Amniotic epithelial cell (primary cell): ENCODE measurements at regions not wholly inside any gene's neighbourhood (a gene's known extent, or its start where the extent isn't known, plus 50 kb on each side); places are given as distances from the start of the nearest gene placed in this dataset.
"Not testable (repeated sequence)": the region's sequence is repeated elsewhere in the genome, so short reads cannot be mapped to it uniquely, and the experiment has no call there.

Experiments used
- DNase-seq: peaks from one replicate; pipeline ENCODE4 v3.0.0-alpha.2; 2010; ENCODE audit warnings: low read depth

GRCh38 chr13:68644611-68645010, 1414.5 kb upstream of the PCDH9 start:
- no peak for DNase-seq

GRCh38 chr13:68636784-68637183, 1406.6 kb upstream of the PCDH9 start:
- DNase-seq = no peak

- no peak for DNase-seq
These were observed 1398.9 kb upstream of the PCDH9 start for GRCh38 chr13:68628994-68629393.

- DNase-seq = no peak
These were observed 1397.2 kb upstream of the PCDH9 start for GRCh38 chr13:68627379-68627778.

DNA sequence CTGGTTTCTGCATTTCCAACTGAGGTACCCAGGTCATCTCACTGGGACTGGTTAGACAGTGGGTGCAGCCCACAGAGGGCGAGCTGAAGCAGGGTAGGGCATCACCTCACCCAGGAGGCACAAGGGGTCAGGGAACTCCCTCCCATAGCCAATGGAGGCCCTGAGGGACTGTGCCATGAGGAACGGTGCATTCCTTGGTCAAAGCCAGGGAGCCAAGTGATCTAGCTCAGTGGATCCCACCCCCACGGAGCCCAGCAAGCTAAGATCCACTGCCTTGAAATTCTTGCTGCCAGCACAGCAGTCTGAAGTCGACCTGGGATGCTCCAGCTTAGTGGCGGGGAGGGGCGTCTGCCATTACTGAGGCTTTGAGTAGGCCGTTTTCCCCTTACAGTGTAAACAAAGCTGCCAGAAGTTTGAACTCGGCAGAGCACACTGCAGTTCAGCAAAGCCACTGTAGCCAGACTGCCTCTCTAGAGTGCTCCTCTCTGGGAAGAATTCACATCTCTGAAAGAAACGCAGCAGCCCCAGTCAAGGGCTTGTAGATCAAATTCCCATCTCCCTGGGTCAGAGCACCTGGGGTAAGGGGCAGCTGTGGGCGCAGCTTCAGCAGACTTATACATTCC, 1386.6 kb upstream of the PCDH9 start:
- no peak for DNase-seq

DNA sequence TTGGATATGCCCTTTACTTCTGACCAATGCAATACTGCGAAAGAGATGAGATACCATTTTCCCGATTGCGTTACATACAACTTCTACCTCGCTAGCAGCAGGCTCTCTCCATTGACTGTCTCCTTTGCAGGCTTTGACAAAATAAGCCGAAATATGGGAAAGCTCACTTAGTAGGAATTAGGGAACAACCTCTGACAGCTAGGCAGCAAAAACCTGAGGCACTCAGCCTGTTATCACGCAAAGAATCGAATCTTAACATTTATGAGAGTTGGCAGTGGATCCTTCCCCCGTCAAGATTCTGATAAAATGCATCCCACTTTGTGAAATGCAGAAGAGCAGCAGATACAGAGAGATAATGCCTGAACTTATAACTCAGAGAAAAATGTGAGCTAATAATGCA, 1379.5 kb upstream of the PCDH9 start:
- no peak for DNase-seq

- DNase-seq = peak; percentile 0
These were observed 1378.0 kb upstream of the PCDH9 start for GRCh38 chr13:68608147-68608546.

DNA sequence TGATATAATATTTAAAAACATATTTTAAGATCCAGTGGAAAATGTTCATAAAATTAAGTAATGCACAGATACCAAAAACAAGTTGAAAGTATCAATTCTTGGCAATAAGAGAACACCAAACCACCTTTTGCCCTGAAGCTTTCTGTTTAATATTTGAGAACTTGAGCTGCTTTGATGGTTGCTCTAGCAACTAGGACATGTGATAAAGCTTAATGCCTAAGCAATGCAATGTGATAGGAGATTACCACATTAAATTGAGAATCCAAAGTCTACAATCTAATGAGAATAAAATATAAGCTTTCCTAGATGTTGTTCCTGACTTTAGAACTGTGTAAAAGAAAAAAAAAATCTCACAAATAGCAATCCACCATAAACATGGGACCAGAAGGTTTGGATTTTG, 1367.5 kb upstream of the PCDH9 start:
- DNase-seq = no peak

DNA sequence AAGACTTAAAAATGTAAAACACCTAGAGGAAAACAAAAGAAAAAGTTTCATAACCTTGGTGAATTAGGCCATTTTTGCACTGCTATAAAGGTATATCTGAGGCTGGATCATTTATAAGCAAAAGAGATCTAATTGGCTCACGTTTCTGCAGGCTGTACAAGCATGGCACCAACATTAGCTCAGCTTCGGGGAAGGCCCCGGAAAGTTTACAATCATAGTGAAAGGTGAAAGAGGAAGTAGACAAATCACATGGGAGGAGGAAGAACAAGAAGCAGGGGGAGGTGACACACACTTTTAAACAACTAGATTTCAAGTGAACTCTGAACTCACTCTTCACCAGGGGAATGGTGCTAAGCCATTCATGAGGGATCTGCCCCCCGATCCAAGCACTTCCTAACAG, 1358.5 kb upstream of the PCDH9 start:
- no peak for DNase-seq

DNA sequence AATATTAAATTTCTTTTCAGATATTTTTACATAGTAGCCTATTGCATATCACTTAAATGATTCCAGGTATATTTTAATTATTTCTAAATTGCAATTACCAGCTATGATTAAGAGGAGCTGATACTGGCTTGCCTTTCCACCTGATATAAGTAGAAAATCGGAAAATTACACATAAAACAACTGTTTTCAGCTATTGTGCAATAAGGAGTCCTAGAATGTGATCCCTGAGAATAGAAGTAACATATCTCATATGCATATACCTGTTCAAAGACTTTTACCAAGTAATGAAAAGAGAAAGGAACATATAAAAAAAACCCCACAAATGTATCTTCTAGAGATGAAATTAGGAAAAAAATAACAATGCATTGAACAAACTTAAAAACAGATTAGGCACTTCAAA, 1354.6 kb upstream of the PCDH9 start:
- no peak for DNase-seq

DNA sequence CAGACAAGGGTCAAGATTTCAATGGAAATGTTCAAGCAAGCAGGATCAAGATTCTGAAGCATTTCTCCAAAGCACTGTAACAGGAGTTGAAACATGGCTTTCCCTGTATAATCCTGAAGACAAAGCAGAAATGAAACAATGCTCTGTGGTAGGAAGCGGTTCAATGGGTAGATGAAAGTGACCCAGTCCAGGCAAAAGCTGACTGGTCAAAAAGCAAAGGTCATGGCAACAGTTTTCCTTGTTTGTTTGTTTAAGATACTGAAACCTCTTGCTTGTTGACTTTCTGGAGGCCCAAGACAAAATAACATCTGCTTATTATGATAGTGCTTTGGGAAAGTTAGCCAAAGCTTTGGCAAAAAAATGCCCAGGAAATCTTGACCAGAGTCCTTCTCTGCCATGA, 1343.9 kb upstream of the PCDH9 start:
- DNase-seq = no peak

- DNase-seq = no peak
These were observed 1321.8 kb upstream of the PCDH9 start for GRCh38 chr13:68551701-68552522.

DNA sequence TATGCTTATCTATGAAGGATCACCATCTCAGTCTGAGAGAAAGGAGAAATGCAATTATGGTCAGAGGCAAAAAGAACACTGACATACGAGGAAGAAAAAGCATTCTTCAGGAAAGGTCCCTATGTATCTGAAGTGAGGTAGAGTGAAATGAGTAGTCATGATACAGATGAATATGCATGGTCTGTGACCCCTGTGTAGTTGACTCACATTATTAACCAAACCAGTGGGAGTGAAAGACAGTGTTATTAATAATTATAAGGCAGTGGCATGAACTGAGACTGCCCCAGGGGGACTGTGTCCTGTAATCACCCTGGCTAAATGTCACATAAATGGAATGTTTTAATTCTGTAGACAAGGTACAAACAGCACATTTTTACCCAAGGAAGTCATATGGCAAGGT, 1320.2 kb upstream of the PCDH9 start:
- DNase-seq = no peak

DNA sequence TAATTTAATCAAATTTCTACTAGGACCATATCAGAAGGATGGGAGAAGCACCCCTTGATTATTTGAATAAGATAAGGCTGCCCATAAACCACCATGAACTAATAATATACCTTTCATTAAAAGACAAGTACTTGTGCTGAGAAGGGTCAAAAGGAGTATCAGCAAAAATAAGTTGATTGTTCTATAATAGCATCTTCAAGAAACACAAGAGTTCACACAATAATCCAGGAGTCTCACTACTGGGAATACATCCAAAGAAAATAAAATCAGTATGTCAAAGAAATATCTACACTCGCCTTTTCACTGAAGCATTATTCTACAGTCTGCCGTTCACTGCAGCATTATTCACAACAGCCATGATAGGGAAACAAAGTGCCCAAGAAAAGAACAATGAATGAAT, 1310.1 kb upstream of the PCDH9 start:
- no peak for DNase-seq

- DNase-seq = no peak
These were observed 1305.2 kb upstream of the PCDH9 start for GRCh38 chr13:68535329-68535728.

- DNase-seq = not testable (repeated sequence)
These were observed 1297.0 kb upstream of the PCDH9 start for GRCh38 chr13:68527167-68527566.

- no peak for DNase-seq
These were observed 1293.8 kb upstream of the PCDH9 start for GRCh38 chr13:68523838-68524424.

DNA sequence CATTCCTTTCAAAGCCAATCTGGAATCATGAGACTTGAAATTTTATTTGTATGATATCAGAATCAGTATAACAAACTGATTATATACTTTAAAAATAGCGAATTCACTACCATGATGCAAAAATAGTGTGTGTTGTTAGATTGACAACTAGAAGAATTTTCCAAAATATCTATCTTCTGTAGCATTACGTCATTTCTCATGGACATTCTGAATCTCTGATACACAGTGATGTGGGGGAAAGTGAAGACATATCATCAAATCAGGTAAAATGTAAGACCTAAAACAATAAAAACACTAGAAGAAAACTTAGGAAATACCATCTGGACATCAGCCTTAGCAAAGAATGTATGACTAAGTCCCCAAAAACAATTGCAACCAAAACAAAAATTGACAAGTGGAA, 1292.0 kb upstream of the PCDH9 start:
- DNase-seq = no peak

DNA sequence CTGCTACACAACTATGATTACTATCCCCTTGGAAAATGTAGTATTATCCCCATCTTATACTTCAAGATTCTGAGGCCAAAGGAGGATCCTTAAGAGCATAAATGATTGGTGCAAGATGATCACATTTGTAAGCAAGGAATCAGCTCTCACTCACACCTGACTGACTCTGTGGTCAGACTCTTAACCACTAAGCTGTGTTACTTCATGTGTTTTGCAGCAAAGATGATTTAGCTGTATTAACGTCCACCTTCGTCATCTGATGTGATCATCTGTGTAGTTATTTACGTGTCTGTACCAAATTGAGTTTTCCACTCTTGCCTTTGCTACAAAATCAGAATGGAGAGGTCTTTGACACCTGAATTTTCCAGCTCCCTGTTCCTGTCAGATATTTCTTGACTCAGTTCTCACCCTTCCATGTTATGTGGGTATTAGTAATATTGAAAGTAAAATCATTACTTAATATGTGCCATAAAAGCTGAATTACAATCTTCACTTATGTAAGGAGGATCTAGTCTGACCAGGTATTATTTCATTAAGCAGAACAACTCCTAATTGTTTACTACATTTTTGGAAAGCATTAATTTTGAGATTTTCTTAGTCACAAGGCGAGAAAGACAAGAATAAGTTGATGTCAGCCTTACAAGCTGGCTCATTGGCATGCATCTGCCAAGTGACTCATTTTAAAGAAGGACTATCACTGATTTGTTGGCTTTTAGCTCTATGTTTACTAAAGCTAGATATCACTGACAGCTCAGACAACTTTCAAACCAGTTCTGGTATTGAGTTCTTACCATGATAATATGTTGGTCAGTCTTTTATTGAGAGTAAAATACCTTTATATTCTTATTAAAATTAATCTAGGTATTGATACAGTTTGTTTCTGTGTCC, 1279.8 kb upstream of the PCDH9 start:
- DNase-seq = no peak

DNA sequence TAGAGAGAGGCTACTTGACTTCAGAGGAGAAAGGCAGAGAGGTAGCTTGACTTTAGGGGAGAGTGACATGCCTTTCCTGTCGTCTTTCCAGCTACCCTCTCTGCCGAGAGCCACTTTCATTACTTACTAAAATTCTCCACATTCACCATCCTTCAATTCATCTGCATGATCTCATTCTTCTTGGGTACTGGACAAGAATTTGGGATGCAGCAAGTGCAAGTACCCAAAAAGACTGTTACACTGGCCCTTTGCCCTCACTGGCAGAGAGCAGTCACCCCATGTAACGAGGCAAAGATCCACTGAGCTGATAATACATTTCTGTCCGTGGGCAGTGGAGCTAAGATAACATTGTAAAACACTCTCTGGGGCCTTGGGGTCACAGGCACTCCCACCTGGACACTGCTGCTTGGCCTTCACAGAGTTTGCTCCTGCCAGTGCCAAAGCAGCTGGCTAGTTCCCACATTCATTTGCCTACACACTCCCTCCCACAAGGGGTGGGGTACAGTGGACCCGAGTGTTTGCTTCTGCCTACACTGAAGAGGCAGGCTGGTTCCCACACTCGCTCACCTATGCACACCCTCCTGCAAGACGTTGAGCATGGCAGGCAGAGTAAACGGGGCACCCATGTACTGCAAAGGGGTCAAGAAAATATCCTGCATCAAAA, 1276.9 kb upstream of the PCDH9 start:
- DNase-seq = no peak

DNA sequence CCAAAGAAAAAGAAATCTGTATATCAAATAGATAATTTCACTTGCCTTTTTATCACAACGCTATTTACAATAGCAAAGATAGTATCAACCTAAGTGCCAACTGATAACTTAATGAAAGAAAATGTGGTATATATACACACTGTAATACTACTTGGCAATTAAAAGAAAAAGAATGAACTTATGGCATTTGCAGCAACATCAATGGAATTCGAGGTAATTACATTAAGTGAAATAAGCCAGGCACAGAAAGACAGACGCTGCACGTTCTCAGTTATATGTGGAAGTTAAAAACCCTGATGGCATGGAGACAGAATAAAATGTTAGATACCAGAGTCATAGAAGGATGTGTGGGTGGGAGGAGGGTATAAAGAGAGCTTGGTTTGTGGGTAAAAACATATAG, 1260.5 kb upstream of the PCDH9 start:
- DNase-seq = no peak

DNA sequence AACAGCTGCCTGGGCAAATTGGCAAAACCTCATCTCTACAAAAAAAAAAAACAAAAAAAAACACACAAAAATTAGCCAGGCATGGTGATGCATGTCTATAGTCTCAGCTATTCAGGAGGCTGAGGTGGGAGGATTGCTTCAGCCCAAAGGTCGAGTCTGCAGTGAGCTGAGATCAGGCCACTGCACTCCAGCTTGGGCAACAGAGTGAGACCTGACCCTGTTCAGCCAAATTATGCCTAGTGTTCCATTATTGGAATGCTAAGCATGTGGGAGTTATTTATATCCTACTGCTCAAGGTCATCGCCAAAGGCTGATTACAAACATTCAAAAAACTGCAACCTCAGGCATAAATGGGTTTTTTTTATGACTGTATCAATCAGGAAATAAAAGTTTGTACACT, 1251.0 kb upstream of the PCDH9 start:
- DNase-seq = no peak
